Fibroblast of skin of left quadriceps (primary cell): ENCODE measurements at regions not wholly inside any gene's neighbourhood (a gene's known extent, or its start where the extent isn't known, plus 50 kb on each side); places are given as distances from the start of the nearest gene placed in this dataset.

Experiments used
- DNase-seq, 2 experiments: peaks; one replicate each; pipeline ENCODE4 v3.0.0-alpha.2; 2013; ENCODE audit warnings: low read depth in 2 of 2

GRCh38 chr6:167442245-167442644, 117.4 kb downstream of the TTLL2 start:
- DNase-seq, result no peak

GRCh38 chr6:167442796-167443680, 118.2 kb downstream of the TTLL2 start:
- DNase-seq, result no peak

- no peak for DNase-seq
These were observed 119.9 kb downstream of the TTLL2 start for GRCh38 chr6:167444602-167445346.

- no peak for DNase-seq
These were observed 120.7 kb downstream of the TTLL2 start for GRCh38 chr6:167445568-167445967.

- DNase-seq, result no peak
These were observed 121.2 kb downstream of the TTLL2 start for GRCh38 chr6:167446046-167446445.

- no peak for DNase-seq
These were observed 122.1 kb downstream of the TTLL2 start for GRCh38 chr6:167446971-167447370.

GRCh38 chr6:167448378-167448777, 123.5 kb downstream of the TTLL2 start:
- no peak for DNase-seq

GRCh38 chr6:167449094-167449861, 124.4 kb downstream of the TTLL2 start:
- DNase-seq, result no peak

GRCh38 chr6:167450626-167451025, 125.7 kb downstream of the TTLL2 start:
- no peak for DNase-seq

- no peak for DNase-seq
These were observed 127.6 kb downstream of the TTLL2 start for GRCh38 chr6:167452338-167453081.

- DNase-seq, result no peak
These were observed 128.2 kb downstream of the TTLL2 start for GRCh38 chr6:167453082-167453446.

- no peak for DNase-seq
These were observed 129.1 kb downstream of the TTLL2 start for GRCh38 chr6:167454003-167454402.

GRCh38 chr6:167455371-167455770, 130.5 kb downstream of the TTLL2 start:
- no peak for DNase-seq

GRCh38 chr6:167462514-167463312, 137.8 kb downstream of the TTLL2 start:
- DNase-seq, result no peak

GRCh38 chr6:167464177-167464576, 139.3 kb downstream of the TTLL2 start:
- no peak for DNase-seq

- DNase-seq, result no peak
These were observed 140.6 kb downstream of the TTLL2 start for GRCh38 chr6:167465482-167465881.

- DNase-seq, result no peak
These were observed 142.4 kb downstream of the TTLL2 start for GRCh38 chr6:167467282-167467681.

GRCh38 chr6:167467793-167468431, 143.0 kb downstream of the TTLL2 start:
- DNase-seq, result no peak

GRCh38 chr6:167469101-167469500, 144.2 kb downstream of the TTLL2 start:
- DNase-seq, result no peak

GRCh38 chr6:167469672-167470071, 144.8 kb downstream of the TTLL2 start:
- no peak for DNase-seq
